ENCODE measurements at regions not wholly inside any gene's neighbourhood (a gene's known extent, or its start where the extent isn't known, plus 50 kb on each side); places are given as distances from the start of the nearest gene placed in this dataset.
A peak's percentile ranks its signal among the peaks of the same experiment; 100 is the strongest.
"Not testable (repeated sequence)": the region's sequence is repeated elsewhere in the genome, so short reads cannot be mapped to it uniquely, and the experiment has no call there.

- Histone ChIP-seq H3K79me2 (ENCODE audit: control insufficient read depth, insufficient read depth, low read length, unreplicated experiment) (no peaks in the 10 kb centered on the region), H3K36me3 (ENCODE audit: insufficient read depth, low read length) (no peaks in the 10 kb centered on the region), H2AFZ (ENCODE audit: low read length, unreplicated experiment) (peak overlapping the region; percentile 40), H3K4me3 (ENCODE audit: low read depth, low read length) (no peak overlapping the region), H3K4me1 (ENCODE audit: control insufficient read depth, insufficient read depth, low read length, unreplicated experiment) (peaks cover 7% of the 10 kb centered on the region), H3K27me3 (ENCODE audit: insufficient read depth, low read length) (no peaks in the 10 kb centered on the region), H3K27ac (ENCODE audit: low read depth, low read length) (no peak overlapping the region)
Observed at GRCh38 chr9:26789959-26790358, 102.6 kb downstream of the CAAP1 start.

- no peak overlapping the region for H3K27ac ChIP-seq (ENCODE audit: low read depth, low read length)
- H3K4me3 ChIP-seq (ENCODE audit: low read depth, low read length), result no peak overlapping the region
- no peaks in the 10 kb centered on the region for H3K79me2 ChIP-seq (ENCODE audit: control insufficient read depth, insufficient read depth, low read length, unreplicated experiment)
- no peak overlapping the region for H2AFZ ChIP-seq (ENCODE audit: low read length, unreplicated experiment)
- H3K36me3 ChIP-seq (ENCODE audit: insufficient read depth, low read length), result no peaks in the 10 kb centered on the region
- peaks cover 9% of the 10 kb centered on the region for H3K27me3 ChIP-seq (ENCODE audit: insufficient read depth, low read length)
- peaks cover 7% of the 10 kb centered on the region for H3K4me1 ChIP-seq (ENCODE audit: control insufficient read depth, insufficient read depth, low read length, unreplicated experiment)
Observed at GRCh38 chr9:26786564-26786963, 106.0 kb downstream of the CAAP1 start.

GRCh38 chr9:26782899-26783298 is 109.7 kb downstream of the CAAP1 start:
- Histone ChIP-seq H3K4me3 (ENCODE audit: low read depth, low read length) (no peak overlapping the region), H3K36me3 (ENCODE audit: insufficient read depth, low read length) (no peaks in the 10 kb centered on the region), H2AFZ (ENCODE audit: low read length, unreplicated experiment) (no peak overlapping the region), H3K27me3 (ENCODE audit: insufficient read depth, low read length) (peaks cover 9% of the 10 kb centered on the region), H3K27ac (ENCODE audit: low read depth, low read length) (no peak overlapping the region), H3K79me2 (ENCODE audit: control insufficient read depth, insufficient read depth, low read length, unreplicated experiment) (no peaks in the 10 kb centered on the region), H3K4me1 (ENCODE audit: control insufficient read depth, insufficient read depth, low read length, unreplicated experiment) (no peaks in the 10 kb centered on the region)

- Histone ChIP-seq H3K4me1 (ENCODE audit: control insufficient read depth, insufficient read depth, low read length, unreplicated experiment) (no peaks in the 10 kb centered on the region), H3K36me3 (ENCODE audit: insufficient read depth, low read length) (no peaks in the 10 kb centered on the region), H3K27me3 (ENCODE audit: insufficient read depth, low read length) (peaks cover 9% of the 10 kb centered on the region), H3K27ac (ENCODE audit: low read depth, low read length) (no peak overlapping the region), H3K4me3 (ENCODE audit: low read depth, low read length) (no peak overlapping the region), H3K79me2 (ENCODE audit: control insufficient read depth, insufficient read depth, low read length, unreplicated experiment) (no peaks in the 10 kb centered on the region), H2AFZ (ENCODE audit: low read length, unreplicated experiment) (no peak overlapping the region)
Observed at GRCh38 chr9:26781906-26782305, 110.7 kb downstream of the CAAP1 start.

GRCh38 chr9:26780307-26780706 is 112.3 kb downstream of the CAAP1 start:
- H3K4me3 ChIP-seq (ENCODE audit: low read depth, low read length); H3K36me3 ChIP-seq (ENCODE audit: insufficient read depth, low read length); H3K27me3 ChIP-seq (ENCODE audit: insufficient read depth, low read length); H2AFZ ChIP-seq (ENCODE audit: low read length, unreplicated experiment); H3K27ac ChIP-seq (ENCODE audit: low read depth, low read length); H3K4me1 ChIP-seq (ENCODE audit: control insufficient read depth, insufficient read depth, low read length, unreplicated experiment); H3K79me2 ChIP-seq (ENCODE audit: control insufficient read depth, insufficient read depth, low read length, unreplicated experiment): not testable (repeated sequence)

GRCh38 chr9:26779062-26779461 is 113.5 kb downstream of the CAAP1 start:
- Histone ChIP-seq H3K79me2 (ENCODE audit: control insufficient read depth, insufficient read depth, low read length, unreplicated experiment) (no peaks in the 10 kb centered on the region), H3K27ac (ENCODE audit: low read depth, low read length) (no peak overlapping the region), H2AFZ (ENCODE audit: low read length, unreplicated experiment) (peak overlapping the region; percentile 32), H3K36me3 (ENCODE audit: insufficient read depth, low read length) (no peaks in the 10 kb centered on the region), H3K4me3 (ENCODE audit: low read depth, low read length) (no peak overlapping the region), H3K27me3 (ENCODE audit: insufficient read depth, low read length) (peaks cover 9% of the 10 kb centered on the region), H3K4me1 (ENCODE audit: control insufficient read depth, insufficient read depth, low read length, unreplicated experiment) (no peaks in the 10 kb centered on the region)

- Histone ChIP-seq H3K4me1 (ENCODE audit: control insufficient read depth, insufficient read depth, low read length, unreplicated experiment) (no peaks in the 10 kb centered on the region), H3K27me3 (ENCODE audit: insufficient read depth, low read length) (peaks cover 11% of the 10 kb centered on the region; the same call in 1 of the 2 replicates), H3K27ac (ENCODE audit: low read depth, low read length) (no peak overlapping the region), H3K36me3 (ENCODE audit: insufficient read depth, low read length) (no peaks in the 10 kb centered on the region), H3K4me3 (ENCODE audit: low read depth, low read length) (no peak overlapping the region), H3K79me2 (ENCODE audit: control insufficient read depth, insufficient read depth, low read length, unreplicated experiment) (no peaks in the 10 kb centered on the region), H2AFZ (ENCODE audit: low read length, unreplicated experiment) (no peak overlapping the region)
Observed at GRCh38 chr9:26775391-26775790, 117.2 kb downstream of the CAAP1 start.

GRCh38 chr9:26773056-26773455 is 119.5 kb downstream of the CAAP1 start:
- Histone ChIP-seq H3K36me3 (ENCODE audit: insufficient read depth, low read length) (no peaks in the 10 kb centered on the region), H2AFZ (ENCODE audit: low read length, unreplicated experiment) (no peak overlapping the region), H3K27ac (ENCODE audit: low read depth, low read length) (no peak overlapping the region), H3K4me1 (ENCODE audit: control insufficient read depth, insufficient read depth, low read length, unreplicated experiment) (no peaks in the 10 kb centered on the region), H3K4me3 (ENCODE audit: low read depth, low read length) (no peak overlapping the region), H3K79me2 (ENCODE audit: control insufficient read depth, insufficient read depth, low read length, unreplicated experiment) (no peaks in the 10 kb centered on the region), H3K27me3 (ENCODE audit: insufficient read depth, low read length) (peaks cover 11% of the 10 kb centered on the region; the same call in 1 of the 2 replicates)

- Histone ChIP-seq H3K79me2 (ENCODE audit: control insufficient read depth, insufficient read depth, low read length, unreplicated experiment) (no peaks in the 10 kb centered on the region), H3K27me3 (ENCODE audit: insufficient read depth, low read length) (peaks cover 26% of the 10 kb centered on the region), H3K27ac (ENCODE audit: low read depth, low read length) (no peak overlapping the region), H3K4me1 (ENCODE audit: control insufficient read depth, insufficient read depth, low read length, unreplicated experiment) (no peaks in the 10 kb centered on the region), H3K36me3 (ENCODE audit: insufficient read depth, low read length) (no peaks in the 10 kb centered on the region), H2AFZ (ENCODE audit: low read length, unreplicated experiment) (no peak overlapping the region), H3K4me3 (ENCODE audit: low read depth, low read length) (no peak overlapping the region)
Observed at GRCh38 chr9:26770821-26771220, 121.8 kb downstream of the CAAP1 start.

- Histone ChIP-seq H3K79me2 (ENCODE audit: control insufficient read depth, insufficient read depth, low read length, unreplicated experiment) (no peaks in the 10 kb centered on the region), H3K27ac (ENCODE audit: low read depth, low read length) (no peak overlapping the region), H3K4me1 (ENCODE audit: control insufficient read depth, insufficient read depth, low read length, unreplicated experiment) (no peaks in the 10 kb centered on the region), H3K4me3 (ENCODE audit: low read depth, low read length) (no peak overlapping the region), H3K27me3 (ENCODE audit: insufficient read depth, low read length) (peaks cover 36% of the 10 kb centered on the region), H2AFZ (ENCODE audit: low read length, unreplicated experiment) (no peak overlapping the region), H3K36me3 (ENCODE audit: insufficient read depth, low read length) (no peaks in the 10 kb centered on the region)
Observed at GRCh38 chr9:26768145-26768544, 124.5 kb downstream of the CAAP1 start.

GRCh38 chr9:26760675-26761074 is 131.9 kb downstream of the CAAP1 start:
- Histone ChIP-seq H3K27me3 (ENCODE audit: insufficient read depth, low read length) (peaks cover 38% of the 10 kb centered on the region), H3K27ac (ENCODE audit: low read depth, low read length) (no peak overlapping the region), H3K79me2 (ENCODE audit: control insufficient read depth, insufficient read depth, low read length, unreplicated experiment) (no peaks in the 10 kb centered on the region), H2AFZ (ENCODE audit: low read length, unreplicated experiment) (no peak overlapping the region), H3K36me3 (ENCODE audit: insufficient read depth, low read length) (no peaks in the 10 kb centered on the region), H3K4me3 (ENCODE audit: low read depth, low read length) (no peak overlapping the region), H3K4me1 (ENCODE audit: control insufficient read depth, insufficient read depth, low read length, unreplicated experiment) (no peaks in the 10 kb centered on the region)

Data from ACC112 (cell line).